ENCODE measurements at regions not wholly inside any gene's neighbourhood (a gene's known extent, or its start where the extent isn't known, plus 50 kb on each side); places are given as distances from the start of the nearest gene placed in this dataset.

- H3K27ac ChIP-seq (ENCODE audit: low read depth, low read length), result no peak overlapping the region
- no peaks in the 10 kb centered on the region for H3K4me1 ChIP-seq (ENCODE audit: control insufficient read depth in 3 of 3, insufficient read depth in 3 of 3, low read length in 3 of 3)
- no peaks in the 10 kb centered on the region for H3K9me3 ChIP-seq (ENCODE audit: control insufficient read depth in 3 of 3, low read length in 3 of 3)
- H3K4me3 ChIP-seq (ENCODE audit: low read length in 3 of 3), result no peak overlapping the region
- no peaks in the 10 kb centered on the region for H3K36me3 ChIP-seq (ENCODE audit: control insufficient read depth in 3 of 3, insufficient read depth in 3 of 3, low read length in 3 of 3)
- H3K27me3 ChIP-seq (ENCODE audit: control insufficient read depth in 3 of 3, insufficient read depth in 3 of 3, low read length in 3 of 3), result no peaks in the 10 kb centered on the region
- H3K9ac ChIP-seq (ENCODE audit: low read depth in 1 of 3, low read length in 3 of 3), result no peak overlapping the region
These were observed 529.8 kb upstream of the VRK2 start for GRCh38 chr2:57516698-57517340.

GRCh38 chr2:57523304-57523703 is 523.3 kb upstream of the VRK2 start:
- Histone ChIP-seq H3K4me1 (ENCODE audit: control insufficient read depth in 3 of 3, insufficient read depth in 3 of 3, low read length in 3 of 3) (no peaks in the 10 kb centered on the region), H3K9me3 (ENCODE audit: control insufficient read depth in 3 of 3, low read length in 3 of 3) (no peaks in the 10 kb centered on the region), H3K36me3 (ENCODE audit: control insufficient read depth in 3 of 3, insufficient read depth in 3 of 3, low read length in 3 of 3) (no peaks in the 10 kb centered on the region), H3K27ac (ENCODE audit: low read depth, low read length) (no peak overlapping the region), H3K9ac (ENCODE audit: low read depth in 1 of 3, low read length in 3 of 3) (no peak overlapping the region), H3K4me3 (ENCODE audit: low read length in 3 of 3) (no peak overlapping the region), H3K27me3 (ENCODE audit: control insufficient read depth in 3 of 3, insufficient read depth in 3 of 3, low read length in 3 of 3) (no peaks in the 10 kb centered on the region)

- H3K36me3 ChIP-seq (ENCODE audit: control insufficient read depth in 3 of 3, insufficient read depth in 3 of 3, low read length in 3 of 3), result no peaks in the 10 kb centered on the region
- no peaks in the 10 kb centered on the region for H3K4me1 ChIP-seq (ENCODE audit: control insufficient read depth in 3 of 3, insufficient read depth in 3 of 3, low read length in 3 of 3)
- no peak overlapping the region for H3K27ac ChIP-seq (ENCODE audit: low read depth, low read length)
- H3K9me3 ChIP-seq (ENCODE audit: control insufficient read depth in 3 of 3, low read length in 3 of 3), result peaks cover 0 to 3% (median 0%) of the 10 kb centered on the region in 3 donors
- no peaks in the 10 kb centered on the region for H3K27me3 ChIP-seq (ENCODE audit: control insufficient read depth in 3 of 3, insufficient read depth in 3 of 3, low read length in 3 of 3)
- H3K4me3 ChIP-seq (ENCODE audit: low read length in 3 of 3), result no peak overlapping the region
- H3K9ac ChIP-seq (ENCODE audit: low read depth in 1 of 3, low read length in 3 of 3), result no peak overlapping the region
These were observed 518.9 kb upstream of the VRK2 start for GRCh38 chr2:57527685-57528084.

GRCh38 chr2:57528499-57528898 is 518.1 kb upstream of the VRK2 start:
- no peaks in the 10 kb centered on the region for H3K36me3 ChIP-seq (ENCODE audit: control insufficient read depth in 3 of 3, insufficient read depth in 3 of 3, low read length in 3 of 3)
- H3K4me1 ChIP-seq (ENCODE audit: control insufficient read depth in 3 of 3, insufficient read depth in 3 of 3, low read length in 3 of 3), result no peaks in the 10 kb centered on the region
- no peak overlapping the region for H3K4me3 ChIP-seq (ENCODE audit: low read length in 3 of 3)
- H3K9me3 ChIP-seq (ENCODE audit: control insufficient read depth in 3 of 3, low read length in 3 of 3), result peaks cover 0 to 3% (median 0%) of the 10 kb centered on the region in 3 donors
- no peak overlapping the region for H3K9ac ChIP-seq (ENCODE audit: low read depth in 1 of 3, low read length in 3 of 3)
- H3K27ac ChIP-seq (ENCODE audit: low read depth, low read length), result no peak overlapping the region
- H3K27me3 ChIP-seq (ENCODE audit: control insufficient read depth in 3 of 3, insufficient read depth in 3 of 3, low read length in 3 of 3), result no peaks in the 10 kb centered on the region

- no peaks in the 10 kb centered on the region for H3K36me3 ChIP-seq (ENCODE audit: control insufficient read depth in 3 of 3, insufficient read depth in 3 of 3, low read length in 3 of 3)
- no peak overlapping the region for H3K27ac ChIP-seq (ENCODE audit: low read depth, low read length)
- H3K9ac ChIP-seq (ENCODE audit: low read depth in 1 of 3, low read length in 3 of 3), result no peak overlapping the region
- no peaks in the 10 kb centered on the region for H3K4me1 ChIP-seq (ENCODE audit: control insufficient read depth in 3 of 3, insufficient read depth in 3 of 3, low read length in 3 of 3)
- H3K27me3 ChIP-seq (ENCODE audit: control insufficient read depth in 3 of 3, insufficient read depth in 3 of 3, low read length in 3 of 3), result no peaks in the 10 kb centered on the region
- no peak overlapping the region for H3K4me3 ChIP-seq (ENCODE audit: low read length in 3 of 3)
- H3K9me3 ChIP-seq (ENCODE audit: control insufficient read depth in 3 of 3, low read length in 3 of 3), result no peaks in the 10 kb centered on the region
These were observed 512.2 kb upstream of the VRK2 start for GRCh38 chr2:57534358-57534757.

GRCh38 chr2:57536535-57537231 is 509.9 kb upstream of the VRK2 start:
- Histone ChIP-seq H3K9me3 (ENCODE audit: control insufficient read depth in 3 of 3, low read length in 3 of 3) (no peaks in the 10 kb centered on the region), H3K4me1 (ENCODE audit: control insufficient read depth in 3 of 3, insufficient read depth in 3 of 3, low read length in 3 of 3) (no peaks in the 10 kb centered on the region), H3K4me3 (ENCODE audit: low read length in 3 of 3) (no peak overlapping the region), H3K36me3 (ENCODE audit: control insufficient read depth in 3 of 3, insufficient read depth in 3 of 3, low read length in 3 of 3) (no peaks in the 10 kb centered on the region), H3K27ac (ENCODE audit: low read depth, low read length) (no peak overlapping the region), H3K9ac (ENCODE audit: low read depth in 1 of 3, low read length in 3 of 3) (no peak overlapping the region), H3K27me3 (ENCODE audit: control insufficient read depth in 3 of 3, insufficient read depth in 3 of 3, low read length in 3 of 3) (no peaks in the 10 kb centered on the region)

GRCh38 chr2:57539761-57540160 is 506.8 kb upstream of the VRK2 start:
- Histone ChIP-seq H3K27me3 (ENCODE audit: control insufficient read depth in 3 of 3, insufficient read depth in 3 of 3, low read length in 3 of 3) (no peaks in the 10 kb centered on the region), H3K36me3 (ENCODE audit: control insufficient read depth in 3 of 3, insufficient read depth in 3 of 3, low read length in 3 of 3) (no peaks in the 10 kb centered on the region), H3K27ac (ENCODE audit: low read depth, low read length) (no peak overlapping the region), H3K9me3 (ENCODE audit: control insufficient read depth in 3 of 3, low read length in 3 of 3) (no peaks in the 10 kb centered on the region), H3K4me1 (ENCODE audit: control insufficient read depth in 3 of 3, insufficient read depth in 3 of 3, low read length in 3 of 3) (no peaks in the 10 kb centered on the region), H3K4me3 (ENCODE audit: low read length in 3 of 3) (no peak overlapping the region), H3K9ac (ENCODE audit: low read depth in 1 of 3, low read length in 3 of 3) (no peak overlapping the region)

GRCh38 chr2:57542081-57542480 is 504.5 kb upstream of the VRK2 start:
- no peaks in the 10 kb centered on the region for H3K27me3 ChIP-seq (ENCODE audit: control insufficient read depth in 3 of 3, insufficient read depth in 3 of 3, low read length in 3 of 3)
- no peak overlapping the region for H3K4me3 ChIP-seq (ENCODE audit: low read length in 3 of 3)
- no peak overlapping the region for H3K27ac ChIP-seq (ENCODE audit: low read depth, low read length)
- H3K9ac ChIP-seq (ENCODE audit: low read depth in 1 of 3, low read length in 3 of 3), result no peak overlapping the region
- H3K9me3 ChIP-seq (ENCODE audit: control insufficient read depth in 3 of 3, low read length in 3 of 3), result no peaks in the 10 kb centered on the region
- no peaks in the 10 kb centered on the region for H3K4me1 ChIP-seq (ENCODE audit: control insufficient read depth in 3 of 3, insufficient read depth in 3 of 3, low read length in 3 of 3)
- no peaks in the 10 kb centered on the region for H3K36me3 ChIP-seq (ENCODE audit: control insufficient read depth in 3 of 3, insufficient read depth in 3 of 3, low read length in 3 of 3)

GRCh38 chr2:57543211-57543610 is 503.4 kb upstream of the VRK2 start:
- H3K9ac ChIP-seq (ENCODE audit: low read depth in 1 of 3, low read length in 3 of 3), result no peak overlapping the region
- no peaks in the 10 kb centered on the region for H3K4me1 ChIP-seq (ENCODE audit: control insufficient read depth in 3 of 3, insufficient read depth in 3 of 3, low read length in 3 of 3)
- H3K4me3 ChIP-seq (ENCODE audit: low read length in 3 of 3), result no peak overlapping the region
- no peaks in the 10 kb centered on the region for H3K27me3 ChIP-seq (ENCODE audit: control insufficient read depth in 3 of 3, insufficient read depth in 3 of 3, low read length in 3 of 3)
- no peak overlapping the region for H3K27ac ChIP-seq (ENCODE audit: low read depth, low read length)
- H3K9me3 ChIP-seq (ENCODE audit: control insufficient read depth in 3 of 3, low read length in 3 of 3), result no peaks in the 10 kb centered on the region
- H3K36me3 ChIP-seq (ENCODE audit: control insufficient read depth in 3 of 3, insufficient read depth in 3 of 3, low read length in 3 of 3), result no peaks in the 10 kb centered on the region

GRCh38 chr2:57544624-57545023 is 502.0 kb upstream of the VRK2 start:
- Histone ChIP-seq H3K4me1 (ENCODE audit: control insufficient read depth in 3 of 3, insufficient read depth in 3 of 3, low read length in 3 of 3) (no peaks in the 10 kb centered on the region), H3K9ac (ENCODE audit: low read depth in 1 of 3, low read length in 3 of 3) (no peak overlapping the region), H3K36me3 (ENCODE audit: control insufficient read depth in 3 of 3, insufficient read depth in 3 of 3, low read length in 3 of 3) (no peaks in the 10 kb centered on the region), H3K27ac (ENCODE audit: low read depth, low read length) (no peak overlapping the region), H3K9me3 (ENCODE audit: control insufficient read depth in 3 of 3, low read length in 3 of 3) (no peaks in the 10 kb centered on the region), H3K4me3 (ENCODE audit: low read length in 3 of 3) (no peak overlapping the region), H3K27me3 (ENCODE audit: control insufficient read depth in 3 of 3, insufficient read depth in 3 of 3, low read length in 3 of 3) (no peaks in the 10 kb centered on the region)
